SK-N-SH (cell line): ENCODE measurements at regions not wholly inside any gene's neighbourhood (a gene's known extent, or its start where the extent isn't known, plus 50 kb on each side); places are given as distances from the start of the nearest gene placed in this dataset.

ENCODE experiments used
- EP300 ChIP-seq, 2 experiments: IDR thresholded peaks; 2 replicates each; pipeline versions ENCODE4 v1.4.0 to v1.6.1; 2012; ENCODE audit warnings: borderline replicate concordance in 1 of 2, low read depth in 1 of 2, low read length in 1 of 2
- FOXM1 ChIP-seq: IDR thresholded peaks from 2 replicates; pipeline ENCODE4 v1.4.0; 2012; ENCODE audit warnings: low read depth, mild to moderate bottlenecking
- JUND ChIP-seq: IDR thresholded peaks from 2 replicates; pipeline ENCODE4 v1.4.0; 2012
- MXI1 ChIP-seq: IDR thresholded peaks from 2 replicates; pipeline ENCODE4 v1.6.1; 2012; ENCODE audit warnings: mild to moderate bottlenecking, low read depth, low read length, improper control_type of control experiment
- POLR2AphosphoS5 ChIP-seq: IDR thresholded peaks from 2 replicates; pipeline ENCODE4 v1.6.1; 2012; ENCODE audit warnings: low read depth, low read length
- RAD21 ChIP-seq: IDR thresholded peaks from 2 replicates; pipeline ENCODE4 v1.6.1; 2012; ENCODE audit warnings: mild to moderate bottlenecking, low read length
- RCOR1 ChIP-seq: fragments of 150-350 bp; IDR thresholded peaks from 2 replicates; pipeline ENCODE4 v1.6.1; 2017; ENCODE audit warnings: antibody characterized with exemption, low read length
- RXRA ChIP-seq: IDR thresholded peaks from 2 replicates; pipeline ENCODE4 v1.4.0; 2012; ENCODE audit warnings: low read depth, mild to moderate bottlenecking, borderline replicate concordance
- SMC3 ChIP-seq: IDR thresholded peaks from 2 replicates; pipeline ENCODE4 v1.6.1; 2012; ENCODE audit warnings: low read depth, low read length, improper control_type of control experiment
- TF ChIP-seq, protein P1 (sequence below): fragments of 200-600 bp; sonication (generic); IDR thresholded peaks from 2 replicates; pipeline ENCODE4 v1.6.1; 2017; ENCODE audit warnings: antibody characterized with exemption, mild to moderate bottlenecking, moderate library complexity
- TF ChIP-seq, protein P2 (sequence below): IDR thresholded peaks from 2 replicates; pipeline ENCODE4 v1.4.0; 2012; ENCODE audit warnings: low read depth, borderline replicate concordance

DNA sequence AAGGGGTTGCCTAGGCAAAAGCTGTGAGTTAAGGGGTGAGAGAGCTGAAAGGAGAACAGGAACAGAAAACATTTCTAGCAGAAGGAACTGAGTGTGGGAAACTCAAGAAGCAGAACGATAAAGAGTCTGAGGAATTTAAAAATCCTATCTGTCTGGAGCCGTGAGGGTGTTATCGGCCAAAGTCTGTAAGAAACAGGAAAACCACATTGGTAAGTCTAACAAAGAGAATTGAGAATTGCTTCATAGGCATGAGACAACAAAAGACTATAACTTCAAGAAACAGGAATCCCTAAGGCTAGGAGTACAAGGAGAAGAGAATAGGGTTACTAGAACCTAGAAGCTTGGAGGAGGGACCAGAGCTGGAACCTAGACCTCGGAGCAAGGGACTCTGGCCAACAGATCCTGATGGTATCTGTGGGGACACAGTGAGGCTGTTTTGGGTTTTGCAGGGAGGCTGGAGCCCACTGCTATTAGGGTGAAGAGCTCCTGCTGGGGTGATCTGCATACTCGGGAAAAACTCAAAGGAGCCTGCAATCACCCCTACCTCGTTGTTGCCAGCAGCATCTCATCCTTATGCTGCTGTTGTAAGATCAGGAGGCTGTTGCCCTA is 175.6 kb downstream of the FBXO8 start:
- TF ChIP-seq FOXM1 (no peak), EP300 (IDR thresholded peaks at IDR 0.05; ENCODE audit: borderline replicate concordance in 1 of 2, low read depth in 1 of 2, low read length in 1 of 2) (no peak), MXI1 (no peak), RXRA (no peak), RCOR1 (no peak), SMC3 (no peak), JUND (no peak), POLR2AphosphoS5 (no peak), RAD21 (no peak)
- TF ChIP-seq, protein P1, sequence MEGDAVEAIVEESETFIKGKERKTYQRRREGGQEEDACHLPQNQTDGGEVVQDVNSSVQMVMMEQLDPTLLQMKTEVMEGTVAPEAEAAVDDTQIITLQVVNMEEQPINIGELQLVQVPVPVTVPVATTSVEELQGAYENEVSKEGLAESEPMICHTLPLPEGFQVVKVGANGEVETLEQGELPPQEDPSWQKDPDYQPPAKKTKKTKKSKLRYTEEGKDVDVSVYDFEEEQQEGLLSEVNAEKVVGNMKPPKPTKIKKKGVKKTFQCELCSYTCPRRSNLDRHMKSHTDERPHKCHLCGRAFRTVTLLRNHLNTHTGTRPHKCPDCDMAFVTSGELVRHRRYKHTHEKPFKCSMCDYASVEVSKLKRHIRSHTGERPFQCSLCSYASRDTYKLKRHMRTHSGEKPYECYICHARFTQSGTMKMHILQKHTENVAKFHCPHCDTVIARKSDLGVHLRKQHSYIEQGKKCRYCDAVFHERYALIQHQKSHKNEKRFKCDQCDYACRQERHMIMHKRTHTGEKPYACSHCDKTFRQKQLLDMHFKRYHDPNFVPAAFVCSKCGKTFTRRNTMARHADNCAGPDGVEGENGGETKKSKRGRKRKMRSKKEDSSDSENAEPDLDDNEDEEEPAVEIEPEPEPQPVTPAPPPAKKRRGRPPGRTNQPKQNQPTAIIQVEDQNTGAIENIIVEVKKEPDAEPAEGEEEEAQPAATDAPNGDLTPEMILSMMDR, result no peak
- TF ChIP-seq, protein P2, sequence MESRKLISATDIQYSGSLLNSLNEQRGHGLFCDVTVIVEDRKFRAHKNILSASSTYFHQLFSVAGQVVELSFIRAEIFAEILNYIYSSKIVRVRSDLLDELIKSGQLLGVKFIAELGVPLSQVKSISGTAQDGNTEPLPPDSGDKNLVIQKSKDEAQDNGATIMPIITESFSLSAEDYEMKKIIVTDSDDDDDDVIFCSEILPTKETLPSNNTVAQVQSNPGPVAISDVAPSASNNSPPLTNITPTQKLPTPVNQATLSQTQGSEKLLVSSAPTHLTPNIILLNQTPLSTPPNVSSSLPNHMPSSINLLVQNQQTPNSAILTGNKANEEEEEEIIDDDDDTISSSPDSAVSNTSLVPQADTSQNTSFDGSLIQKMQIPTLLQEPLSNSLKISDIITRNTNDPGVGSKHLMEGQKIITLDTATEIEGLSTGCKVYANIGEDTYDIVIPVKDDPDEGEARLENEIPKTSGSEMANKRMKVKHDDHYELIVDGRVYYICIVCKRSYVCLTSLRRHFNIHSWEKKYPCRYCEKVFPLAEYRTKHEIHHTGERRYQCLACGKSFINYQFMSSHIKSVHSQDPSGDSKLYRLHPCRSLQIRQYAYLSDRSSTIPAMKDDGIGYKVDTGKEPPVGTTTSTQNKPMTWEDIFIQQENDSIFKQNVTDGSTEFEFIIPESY, result no peak
